ENCODE measurements at regions not wholly inside any gene's neighbourhood (a gene's known extent, or its start where the extent isn't known, plus 50 kb on each side); places are given as distances from the start of the nearest gene placed in this dataset.

DNA sequence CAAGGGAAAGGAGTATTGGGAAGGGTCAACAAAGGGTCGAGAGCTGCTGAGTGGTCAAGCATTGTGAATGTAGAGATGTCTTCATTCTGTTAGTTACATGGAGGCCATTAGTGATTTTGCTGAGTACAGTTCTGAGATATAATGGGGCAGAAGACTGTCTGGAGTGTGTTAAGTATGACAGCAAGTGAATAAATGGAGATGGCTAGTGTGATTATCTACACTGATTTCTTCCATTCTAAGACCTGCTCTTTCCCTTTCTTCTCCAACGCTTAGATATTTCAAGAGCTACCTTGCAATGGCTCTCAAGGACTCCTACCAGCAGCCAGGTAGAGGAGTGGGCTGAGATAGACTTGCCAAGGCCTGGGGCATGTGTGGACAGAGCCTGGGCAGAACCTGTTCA, 216.5 kb downstream of the MFSD1 start:
- TF ChIP-seq EZH2phosphoT487 (IDR thresholded peaks at IDR 0.05; ENCODE audit: borderline replicate concordance, low read depth) (no peak), FOXM1 (IDR thresholded peaks at IDR 0.05; ENCODE audit: low read depth) (no peak)
- TF ChIP-seq, protein P1, sequence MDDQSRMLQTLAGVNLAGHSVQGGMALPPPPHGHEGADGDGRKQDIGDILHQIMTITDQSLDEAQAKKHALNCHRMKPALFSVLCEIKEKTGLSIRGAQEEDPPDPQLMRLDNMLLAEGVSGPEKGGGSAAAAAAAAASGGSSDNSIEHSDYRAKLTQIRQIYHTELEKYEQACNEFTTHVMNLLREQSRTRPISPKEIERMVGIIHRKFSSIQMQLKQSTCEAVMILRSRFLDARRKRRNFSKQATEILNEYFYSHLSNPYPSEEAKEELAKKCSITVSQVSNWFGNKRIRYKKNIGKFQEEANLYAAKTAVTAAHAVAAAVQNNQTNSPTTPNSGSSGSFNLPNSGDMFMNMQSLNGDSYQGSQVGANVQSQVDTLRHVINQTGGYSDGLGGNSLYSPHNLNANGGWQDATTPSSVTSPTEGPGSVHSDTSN (IDR thresholded peaks at IDR 0.05), result no peak
- TF ChIP-seq, protein P2, sequence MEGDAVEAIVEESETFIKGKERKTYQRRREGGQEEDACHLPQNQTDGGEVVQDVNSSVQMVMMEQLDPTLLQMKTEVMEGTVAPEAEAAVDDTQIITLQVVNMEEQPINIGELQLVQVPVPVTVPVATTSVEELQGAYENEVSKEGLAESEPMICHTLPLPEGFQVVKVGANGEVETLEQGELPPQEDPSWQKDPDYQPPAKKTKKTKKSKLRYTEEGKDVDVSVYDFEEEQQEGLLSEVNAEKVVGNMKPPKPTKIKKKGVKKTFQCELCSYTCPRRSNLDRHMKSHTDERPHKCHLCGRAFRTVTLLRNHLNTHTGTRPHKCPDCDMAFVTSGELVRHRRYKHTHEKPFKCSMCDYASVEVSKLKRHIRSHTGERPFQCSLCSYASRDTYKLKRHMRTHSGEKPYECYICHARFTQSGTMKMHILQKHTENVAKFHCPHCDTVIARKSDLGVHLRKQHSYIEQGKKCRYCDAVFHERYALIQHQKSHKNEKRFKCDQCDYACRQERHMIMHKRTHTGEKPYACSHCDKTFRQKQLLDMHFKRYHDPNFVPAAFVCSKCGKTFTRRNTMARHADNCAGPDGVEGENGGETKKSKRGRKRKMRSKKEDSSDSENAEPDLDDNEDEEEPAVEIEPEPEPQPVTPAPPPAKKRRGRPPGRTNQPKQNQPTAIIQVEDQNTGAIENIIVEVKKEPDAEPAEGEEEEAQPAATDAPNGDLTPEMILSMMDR (IDR thresholded peaks at IDR 0.05), result no peak
- TF ChIP-seq, protein P3, sequence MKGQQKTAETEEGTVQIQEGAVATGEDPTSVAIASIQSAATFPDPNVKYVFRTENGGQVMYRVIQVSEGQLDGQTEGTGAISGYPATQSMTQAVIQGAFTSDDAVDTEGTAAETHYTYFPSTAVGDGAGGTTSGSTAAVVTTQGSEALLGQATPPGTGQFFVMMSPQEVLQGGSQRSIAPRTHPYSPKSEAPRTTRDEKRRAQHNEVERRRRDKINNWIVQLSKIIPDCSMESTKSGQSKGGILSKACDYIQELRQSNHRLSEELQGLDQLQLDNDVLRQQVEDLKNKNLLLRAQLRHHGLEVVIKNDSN (IDR thresholded peaks at IDR 0.05; ENCODE audit: borderline replicate concordance, low read depth), result no peak
